B cell (primary cell): ENCODE measurements at regions not wholly inside any gene's neighbourhood (a gene's known extent, or its start where the extent isn't known, plus 50 kb on each side); places are given as distances from the start of the nearest gene placed in this dataset.

ENCODE experiments used
- ATAC-seq: fragments of 200-7000 bp; cut with Tn5 transposase; one replicate; pipeline ENCODE4 v1.10.0; 2021; ENCODE audit warnings: low read depth, mild to moderate bottlenecking, moderate number of reproducible peaks, moderate library complexity
- CTCF ChIA-PET: fragments of 350-600 bp; sonication (Branson Sonifier 250); formaldehyde crosslinking; loops from one replicate; lab custom pipeline; 2021; ENCODE audit warnings: antibody characterized with exemption, inconsistent platforms; lab: Charles Lee
- POLR2A ChIA-PET: fragments of 350-600 bp; sonication (Branson Sonifier 250); formaldehyde crosslinking; loops from one replicate; lab custom pipeline; 2021; ENCODE audit warnings: antibody characterized with exemption; lab: Charles Lee
- DNase-seq: peaks from one replicate; pipeline ENCODE4 v3.0.0; 2013
- H2AFZ ChIP-seq: 2 replicates; pipeline ENCODE4 v1.6.1; 2012; ENCODE audit warnings: mild to moderate bottlenecking, low read depth, low read length; ENCODE audit not compliant: insufficient read depth, poor library complexity, severe bottlenecking
- H3K27ac ChIP-seq, 2 donors: 1 replicate in 1 of 2; 2 replicates in 1 of 2; pipeline ENCODE4 v1.5.1; 2012 to 2013; ENCODE audit warnings: low read length in 2 of 2, mild to moderate bottlenecking in 2 of 2, moderate library complexity in 1 of 2
- H3K27me3 ChIP-seq, 4 experiments: fragments of 200-600 bp in 1 of 4; sonication (generic) in 1 of 4; replicated peaks in 1 of 4; 1 replicate in 2 of 4; 2 replicates in 2 of 4; pipeline versions ENCODE4 v1.6.1 to v1.7.0; 2013 to 2016; ENCODE audit warnings: low read length in 3 of 4, mild to moderate bottlenecking in 2 of 4, mixed read lengths in 1 of 4, moderate library complexity in 1 of 4; ENCODE audit not compliant: insufficient read depth in 4 of 4, control insufficient read depth in 3 of 4; ENCODE audit errors: control extremely low read depth in 1 of 4
- H3K36me3 ChIP-seq, 2 experiments: replicated peaks in 1 of 2; 1 replicate in 1 of 2; 2 replicates in 1 of 2; pipeline versions ENCODE4 v1.6.1 to v1.7.1; 2013; ENCODE audit warnings: low read length in 1 of 2; ENCODE audit not compliant: insufficient read depth in 2 of 2, control insufficient read depth in 1 of 2; ENCODE audit errors: control extremely low read depth in 1 of 2, extremely low read depth in 1 of 2
- H3K4me1 ChIP-seq, 2 donors: fragments of 200-600 bp in 1 of 2; sonication (generic) in 1 of 2; 1 replicate in 1 of 2; 2 replicates in 1 of 2; pipeline versions ENCODE4 v1.5.1 to v1.6.1; 2013 to 2017; ENCODE audit warnings: low read length in 2 of 2; ENCODE audit not compliant: control insufficient read depth in 2 of 2, insufficient read depth in 2 of 2
- H3K4me2 ChIP-seq: replicated peaks from 2 replicates; pipeline ENCODE3; 2012; ENCODE audit warnings: mild to moderate bottlenecking, low read depth, low read length; ENCODE audit not compliant: poor library complexity, severe bottlenecking
- H3K4me3 ChIP-seq, 5 experiments: fragments of 200-600 bp in 1 of 5; sonication (generic) in 1 of 5; 1 replicate in 3 of 5; 2 replicates in 2 of 5; pipeline versions ENCODE4 v1.5.1 to v1.7.0; 2011 to 2016; ENCODE audit warnings: low read length in 4 of 5, mild to moderate bottlenecking in 4 of 5, low read depth in 2 of 5, control low read depth in 1 of 5, moderate library complexity in 1 of 5; ENCODE audit not compliant: insufficient read depth in 1 of 5; ENCODE audit errors: control extremely low read depth in 1 of 5, extremely low read depth in 1 of 5
- H3K79me2 ChIP-seq: fragments of 200-600 bp; sonication (generic); one replicate; pipeline ENCODE4 v1.6.0; 2016; ENCODE audit warnings: low read length; ENCODE audit not compliant: control insufficient read depth, insufficient read depth
- H3K9ac ChIP-seq: fragments of 200-600 bp; sonication (generic); 2 replicates; pipeline ENCODE4 v1.6.1; 2017; ENCODE audit warnings: mild to moderate bottlenecking, low read length, moderate library complexity
- H3K9me3 ChIP-seq, 3 donors: one replicate each; pipeline versions ENCODE4 v1.6.1 to v1.7.1; 2013; ENCODE audit warnings: low read length in 2 of 3; ENCODE audit not compliant: control insufficient read depth in 2 of 3, insufficient read depth in 1 of 3; ENCODE audit errors: control extremely low read depth in 1 of 3
- H4K20me1 ChIP-seq: 2 replicates; pipeline ENCODE4 v1.6.0; 2012; ENCODE audit warnings: mild to moderate bottlenecking, low read length; ENCODE audit not compliant: insufficient read depth, control insufficient read depth, poor library complexity, severe bottlenecking
- H3K27ac Mint-ChIP-seq: one replicate; pipeline ENCODE4 v1.8.0; 2021; ENCODE audit warnings: mixed read lengths
- H3K27me3 Mint-ChIP-seq: one replicate; pipeline ENCODE4 v1.8.0; 2021; ENCODE audit warnings: mixed read lengths
- H3K4me1 Mint-ChIP-seq: one replicate; pipeline ENCODE4 v1.8.0; 2021; ENCODE audit warnings: mixed read lengths
- H3K4me3 Mint-ChIP-seq: one replicate; pipeline ENCODE4 v1.8.0; 2021; ENCODE audit warnings: mixed read lengths
- H3K9me3 Mint-ChIP-seq: one replicate; pipeline ENCODE4 v1.8.0; 2022; ENCODE audit warnings: mixed read lengths; ENCODE audit not compliant: insufficient read depth
- EZH2 ChIP-seq: IDR thresholded peaks from 2 replicates; pipeline ENCODE4 v1.6.1; 2012; ENCODE audit warnings: borderline replicate concordance, low read depth, mild to moderate bottlenecking, moderate library complexity, low read length; ENCODE audit not compliant: insufficient read depth, poor library complexity, severe bottlenecking
- WGBS: methylation state at CpG from one replicate; pipeline ENCODE4 v1.1.5; 2013; ENCODE audit warnings: missing lambda C conversion rate; ENCODE audit not compliant: insufficient coverage; 5-methylcytosine and 5-hydroxymethylcytosine counted together
- intact Hi-C: fragments of 100-400 bp; cut with micrococcal nuclease; formaldehyde crosslinking; loops from one replicate; pipeline ENCODE4 v1.10.0; 2022
- TF ChIP-seq, protein P1 (sequence below): fragments of 200-600 bp; IDR thresholded peaks from one replicate; pipeline ENCODE4 v1.8.0; 2022; ENCODE audit warnings: antibody characterized with exemption, mild to moderate bottlenecking

- Histone ChIP-seq H3K79me2 (no peaks in the 10 kb centered on the region), H4K20me1 (no peaks in the 10 kb centered on the region), H3K4me2 (no peak overlapping the region), H3K9me3 (no peaks in the 10 kb centered on the region), H3K9ac (no peak overlapping the region), H3K36me3 (no peaks in the 10 kb centered on the region), H3K27ac (no peak overlapping the region), H3K4me3 (no peak overlapping the region), H3K4me1 (no peaks in the 10 kb centered on the region), H2AFZ (no peak overlapping the region), H3K27me3 (peaks cover 0 to 3% (median 1%) of the 10 kb centered on the region in 4 experiments)
- ATAC-seq (no peak), DNase-seq (no peak)
- TF ChIP-seq EZH2, result no peak
- TF ChIP-seq, protein P1, sequence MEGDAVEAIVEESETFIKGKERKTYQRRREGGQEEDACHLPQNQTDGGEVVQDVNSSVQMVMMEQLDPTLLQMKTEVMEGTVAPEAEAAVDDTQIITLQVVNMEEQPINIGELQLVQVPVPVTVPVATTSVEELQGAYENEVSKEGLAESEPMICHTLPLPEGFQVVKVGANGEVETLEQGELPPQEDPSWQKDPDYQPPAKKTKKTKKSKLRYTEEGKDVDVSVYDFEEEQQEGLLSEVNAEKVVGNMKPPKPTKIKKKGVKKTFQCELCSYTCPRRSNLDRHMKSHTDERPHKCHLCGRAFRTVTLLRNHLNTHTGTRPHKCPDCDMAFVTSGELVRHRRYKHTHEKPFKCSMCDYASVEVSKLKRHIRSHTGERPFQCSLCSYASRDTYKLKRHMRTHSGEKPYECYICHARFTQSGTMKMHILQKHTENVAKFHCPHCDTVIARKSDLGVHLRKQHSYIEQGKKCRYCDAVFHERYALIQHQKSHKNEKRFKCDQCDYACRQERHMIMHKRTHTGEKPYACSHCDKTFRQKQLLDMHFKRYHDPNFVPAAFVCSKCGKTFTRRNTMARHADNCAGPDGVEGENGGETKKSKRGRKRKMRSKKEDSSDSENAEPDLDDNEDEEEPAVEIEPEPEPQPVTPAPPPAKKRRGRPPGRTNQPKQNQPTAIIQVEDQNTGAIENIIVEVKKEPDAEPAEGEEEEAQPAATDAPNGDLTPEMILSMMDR, result no peak
- intact Hi-C loops, result no loop called here
- Mint-ChIP-seq H3K4me3 (no peak overlapping the region), H3K9me3 (no peaks in the 10 kb centered on the region), H3K27ac (no peak overlapping the region), H3K4me1 (peaks cover 4% of the 10 kb centered on the region), H3K27me3 (peaks cover 17% of the 10 kb centered on the region)
- POLR2A ChIA-PET, result no interaction called here
- CTCF ChIA-PET, result interaction anchor here (0.8 to 1.1 kb wide), 2 partner anchors 402 to 1141 kb away, joined by 3 to 4 read pairs; partner anchors contain the start of gene PTPRU
- 66% methylated on average over 9 of the region's 11 CpGs for WGBS
Observed at GRCh38 chr1:30377230-30378002, 346.0 kb downstream of the MATN1 start.

DNA sequence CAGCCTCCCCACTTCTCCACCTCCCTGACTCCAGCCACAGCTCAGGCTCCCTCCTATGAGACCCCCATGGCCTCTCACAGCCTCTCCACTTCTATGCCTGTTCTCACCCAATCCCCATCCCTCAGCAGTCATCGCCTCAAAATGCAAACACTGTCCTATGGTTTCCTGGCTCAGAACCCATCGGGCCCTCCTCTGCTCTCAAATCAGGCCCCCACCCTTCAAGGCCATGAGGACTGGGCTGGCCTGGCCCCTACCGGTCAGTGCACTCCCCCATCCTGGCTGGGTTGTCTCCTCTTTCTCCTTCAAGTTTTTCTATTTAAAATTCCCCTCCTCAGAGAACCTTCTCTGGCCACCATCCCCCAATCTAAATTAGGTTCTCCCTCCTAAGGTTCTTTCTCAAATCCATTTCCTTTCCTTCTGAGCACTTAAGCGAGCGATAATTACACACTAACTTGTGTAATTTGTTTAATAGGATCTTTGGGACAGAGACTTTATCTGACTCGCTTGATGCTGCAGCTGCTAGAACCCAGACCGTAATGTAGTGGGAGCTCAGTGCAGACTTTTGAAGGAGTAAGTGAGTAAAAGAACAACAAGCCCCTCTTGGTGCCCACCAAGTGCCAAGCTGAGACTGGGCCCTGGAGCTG, 347.2 kb downstream of the MATN1 start:
- Histone ChIP-seq H3K4me2 (no peak overlapping the region), H3K36me3 (no peaks in the 10 kb centered on the region), H3K27ac (no peak overlapping the region), H4K20me1 (no peaks in the 10 kb centered on the region), H3K9me3 (no peaks in the 10 kb centered on the region), H2AFZ (no peak overlapping the region), H3K4me1 (no peaks in the 10 kb centered on the region), H3K4me3 (no peak overlapping the region), H3K27me3 (peaks cover 0 to 3% (median 1%) of the 10 kb centered on the region in 4 experiments), H3K9ac (no peak overlapping the region), H3K79me2 (no peaks in the 10 kb centered on the region)
- TF ChIP-seq EZH2, result no peak
- TF ChIP-seq, protein P1, result no peak
- Mint-ChIP-seq H3K4me1 (peaks cover 4% of the 10 kb centered on the region), H3K27ac (no peak overlapping the region), H3K27me3 (peaks cover 14% of the 10 kb centered on the region), H3K4me3 (no peak overlapping the region), H3K9me3 (no peaks in the 10 kb centered on the region)
- DNase-seq (no peak), ATAC-seq (no peak)
- WGBS, result 66% methylated on average over 5 of the region's 7 CpGs
- POLR2A ChIA-PET, result no interaction called here
- intact Hi-C loops, result no loop called here
- CTCF ChIA-PET, result no interaction called here
